ENCODE measurements at regions not wholly inside any gene's neighbourhood (a gene's known extent, or its start where the extent isn't known, plus 50 kb on each side); places are given as distances from the start of the nearest gene placed in this dataset.

- TF ChIP-seq CTCF (IDR thresholded peaks at IDR 0.05; ENCODE audit: low read length): no peak
- no peak for TF ChIP-seq EZH2 (IDR thresholded peaks at IDR 0.05; ENCODE audit: borderline replicate concordance, low read length)
Observed at GRCh38 chr12:67400742-67401141, 131.6 kb downstream of the CAND1 start.
